ENCODE measurements at regions not wholly inside any gene's neighbourhood (a gene's known extent, or its start where the extent isn't known, plus 50 kb on each side); places are given as distances from the start of the nearest gene placed in this dataset.

DNA sequence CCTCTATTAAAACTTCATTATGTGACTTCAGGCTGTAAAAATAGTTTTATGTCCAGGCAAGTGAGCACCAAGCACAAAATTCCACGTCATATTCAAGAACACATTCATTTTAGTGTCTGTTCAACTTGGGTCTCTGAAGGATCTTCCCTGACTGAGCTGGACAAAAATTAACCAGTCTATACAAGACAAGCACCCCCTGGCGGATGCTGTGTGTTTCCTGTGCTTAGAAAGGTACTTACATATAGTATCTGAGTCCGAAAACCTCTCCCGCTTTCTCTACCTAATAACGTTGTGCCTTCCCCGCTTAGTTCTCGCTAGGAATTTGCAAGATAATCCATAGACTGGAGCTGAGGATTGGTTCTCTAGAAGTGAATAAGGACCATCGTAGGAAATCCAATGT is 2214.5 kb upstream of the TENM3 start:
- no peak for TF ChIP-seq EZH2 (IDR thresholded peaks at IDR 0.05; ENCODE audit: insufficient read depth, low read length)
- TF ChIP-seq, protein P1, sequence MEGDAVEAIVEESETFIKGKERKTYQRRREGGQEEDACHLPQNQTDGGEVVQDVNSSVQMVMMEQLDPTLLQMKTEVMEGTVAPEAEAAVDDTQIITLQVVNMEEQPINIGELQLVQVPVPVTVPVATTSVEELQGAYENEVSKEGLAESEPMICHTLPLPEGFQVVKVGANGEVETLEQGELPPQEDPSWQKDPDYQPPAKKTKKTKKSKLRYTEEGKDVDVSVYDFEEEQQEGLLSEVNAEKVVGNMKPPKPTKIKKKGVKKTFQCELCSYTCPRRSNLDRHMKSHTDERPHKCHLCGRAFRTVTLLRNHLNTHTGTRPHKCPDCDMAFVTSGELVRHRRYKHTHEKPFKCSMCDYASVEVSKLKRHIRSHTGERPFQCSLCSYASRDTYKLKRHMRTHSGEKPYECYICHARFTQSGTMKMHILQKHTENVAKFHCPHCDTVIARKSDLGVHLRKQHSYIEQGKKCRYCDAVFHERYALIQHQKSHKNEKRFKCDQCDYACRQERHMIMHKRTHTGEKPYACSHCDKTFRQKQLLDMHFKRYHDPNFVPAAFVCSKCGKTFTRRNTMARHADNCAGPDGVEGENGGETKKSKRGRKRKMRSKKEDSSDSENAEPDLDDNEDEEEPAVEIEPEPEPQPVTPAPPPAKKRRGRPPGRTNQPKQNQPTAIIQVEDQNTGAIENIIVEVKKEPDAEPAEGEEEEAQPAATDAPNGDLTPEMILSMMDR (IDR thresholded peaks at IDR 0.05; ENCODE audit: insufficient read depth, low read depth, low read length): peak; percentile 23
